ENCODE measurements at regions not wholly inside any gene's neighbourhood (a gene's known extent, or its start where the extent isn't known, plus 50 kb on each side); places are given as distances from the start of the nearest gene placed in this dataset.

GRCh38 chr9:83166372-83166771 is 103.4 kb upstream of the RASEF start:
- TF ChIP-seq POLR2AphosphoS5 (IDR thresholded peaks at IDR 0.05; ENCODE audit: low read depth, low read length) = no peak
- no peak for TF ChIP-seq TAF1 (IDR thresholded peaks at IDR 0.05; ENCODE audit: low read depth, low read length)
- TF ChIP-seq PAX5 (IDR thresholded peaks at IDR 0.05; ENCODE audit: insufficient read depth, low read length, severe bottlenecking) = no peak
